Inflammatory macrophage (primary cell): ENCODE measurements at regions not wholly inside any gene's neighbourhood (a gene's known extent, or its start where the extent isn't known, plus 50 kb on each side); places are given as distances from the start of the nearest gene placed in this dataset.

Experiments
- DNase-seq, 2 donors: peaks; one replicate each; pipeline ENCODE4 v3.0.0-alpha.2; 2020 to 2022

GRCh38 chr18:78160961-78161656 lies 818.5 kb upstream of the SALL3 start:
- no peak for DNase-seq

GRCh38 chr18:78165525-78165924 lies 814.1 kb upstream of the SALL3 start:
- no peak for DNase-seq

GRCh38 chr18:78168526-78168925 lies 811.1 kb upstream of the SALL3 start:
- DNase-seq: no peak

GRCh38 chr18:78169174-78169864 lies 810.3 kb upstream of the SALL3 start:
- no peak for DNase-seq

- DNase-seq: no peak
Measured at GRCh38 chr18:78171954-78172353, 807.7 kb upstream of the SALL3 start.

- DNase-seq: no peak
Measured at GRCh38 chr18:78174737-78175136, 804.9 kb upstream of the SALL3 start.

GRCh38 chr18:78178812-78179211 lies 800.8 kb upstream of the SALL3 start:
- DNase-seq: no peak

- DNase-seq: no peak
Measured at GRCh38 chr18:78180741-78181140, 798.9 kb upstream of the SALL3 start.

- no peak for DNase-seq
Measured at GRCh38 chr18:78183815-78184214, 795.8 kb upstream of the SALL3 start.

- no peak for DNase-seq
Measured at GRCh38 chr18:78191276-78191675, 788.3 kb upstream of the SALL3 start.

- DNase-seq: no peak
Measured at GRCh38 chr18:78192054-78192453, 787.6 kb upstream of the SALL3 start.

- DNase-seq: no peak
Measured at GRCh38 chr18:78196280-78196679, 783.3 kb upstream of the SALL3 start.

- DNase-seq: no peak
Measured at GRCh38 chr18:78199002-78199401, 780.6 kb upstream of the SALL3 start.

- DNase-seq: no peak
Measured at GRCh38 chr18:78199611-78200010, 780.0 kb upstream of the SALL3 start.

- DNase-seq: no peak
Measured at GRCh38 chr18:78207942-78208341, 771.7 kb upstream of the SALL3 start.

- no peak for DNase-seq
Measured at GRCh38 chr18:78208461-78208860, 771.2 kb upstream of the SALL3 start.

- DNase-seq: no peak
Measured at GRCh38 chr18:78213361-78213994, 766.1 kb upstream of the SALL3 start.

GRCh38 chr18:78221496-78221895 lies 758.1 kb upstream of the SALL3 start:
- no peak for DNase-seq

- no peak for DNase-seq
Measured at GRCh38 chr18:78228974-78229373, 750.6 kb upstream of the SALL3 start.

- DNase-seq: no peak
Measured at GRCh38 chr18:78230911-78231310, 748.7 kb upstream of the SALL3 start.

- no peak for DNase-seq
Measured at GRCh38 chr18:78232196-78232595, 747.4 kb upstream of the SALL3 start.

- DNase-seq: no peak
Measured at GRCh38 chr18:78237864-78238263, 741.8 kb upstream of the SALL3 start.

- no peak for DNase-seq
Measured at GRCh38 chr18:78238404-78239089, 741.1 kb upstream of the SALL3 start.

- DNase-seq: no peak
Measured at GRCh38 chr18:78239090-78239457, 740.5 kb upstream of the SALL3 start.
